ENCODE measurements at regions not wholly inside any gene's neighbourhood (a gene's known extent, or its start where the extent isn't known, plus 50 kb on each side); places are given as distances from the start of the nearest gene placed in this dataset.

DNA sequence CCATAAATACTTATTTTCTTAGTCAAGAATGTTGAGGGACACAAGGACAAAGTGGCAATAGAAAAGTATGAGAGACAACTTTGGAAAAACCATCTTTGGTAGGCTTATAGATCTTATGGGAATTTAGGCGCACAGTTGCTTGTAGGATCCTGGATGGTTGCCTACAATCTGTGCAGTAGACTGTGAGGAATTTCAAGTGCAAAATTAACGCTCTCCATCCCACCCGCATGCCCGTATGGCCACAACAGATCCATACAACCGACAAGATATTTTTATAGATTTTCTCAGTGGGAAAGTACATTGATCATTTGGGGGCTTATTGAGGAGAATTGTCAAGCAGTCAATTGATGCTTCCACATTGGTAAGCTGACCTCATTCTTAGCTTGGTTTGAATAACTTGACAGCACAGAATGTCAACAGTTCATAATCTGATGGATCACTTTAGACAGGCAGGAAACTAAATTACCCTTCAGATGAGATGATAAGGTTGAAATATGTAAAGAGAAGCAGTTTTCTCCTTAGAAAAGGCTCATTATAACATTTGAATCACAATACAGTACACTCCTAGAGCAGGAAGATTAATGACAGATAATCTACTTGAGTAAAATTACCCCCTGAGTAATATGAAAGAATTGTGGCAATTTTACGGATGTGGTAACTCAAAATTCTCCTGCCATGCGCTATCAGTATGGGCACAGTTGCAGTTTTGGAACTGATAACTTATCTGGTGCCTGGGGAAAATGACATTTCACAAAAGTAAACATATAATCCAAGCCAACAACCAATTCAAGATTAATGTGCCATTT lies 479.7 kb downstream of the KIF20B start:
- TF ChIP-seq CTCF (IDR thresholded peaks at IDR 0.05), result no peak
- TF ChIP-seq POLR2AphosphoS5 (IDR thresholded peaks at IDR 0.05), result no peak
- no peak for TF ChIP-seq POLR2A (IDR thresholded peaks at IDR 0.05)

All from sigmoid colon (tissue), 4 donors.